PC-9 (cell line): ENCODE measurements at regions not wholly inside any gene's neighbourhood (a gene's known extent, or its start where the extent isn't known, plus 50 kb on each side); places are given as distances from the start of the nearest gene placed in this dataset.
A peak's percentile ranks its signal among the peaks of the same experiment; 100 is the strongest.

Experiments
- BruUV-seq: library from RNA; stranded (reverse); fragments of 400-500 nt; replicated peaks from 2 replicates; lab custom pipeline; 2021; lab: Mats Ljungman, UMichigan
- CTCF ChIA-PET: fragments of 300-600 bp; sonication (Branson Sonifier 250); formaldehyde crosslinking; loops from one replicate; lab custom pipeline; 2022; ENCODE audit warnings: antibody characterized with exemption; lab: Charles Lee
- POLR2A ChIA-PET: fragments of 300-600 bp; sonication (Branson Sonifier 250); formaldehyde crosslinking; loops from one replicate; lab custom pipeline; 2022; ENCODE audit warnings: antibody characterized with exemption; ENCODE audit not compliant: unreplicated experiment; lab: Charles Lee
- DNase-seq, 2 experiments: peaks; one replicate each; pipeline versions ENCODE4 v3.0.0 to v3.0.0-alpha.2; 2015 to 2022; ENCODE audit warnings: mixed read lengths in 1 of 2
- H2AFZ ChIP-seq: fragments of 200-600 bp; sonication (generic); 2 replicates; pipeline ENCODE4 v1.8.1; 2017; ENCODE audit warnings: antibody characterized with exemption
- H3F3A ChIP-seq: fragments of 200-600 bp; sonication (generic); 2 replicates; pipeline ENCODE4 v1.8.1; 2017; ENCODE audit warnings: antibody characterized with exemption, mild to moderate bottlenecking, low read depth; ENCODE audit not compliant: insufficient read depth
- H3K27ac ChIP-seq: fragments of 200-600 bp; sonication (generic); 2 replicates; pipeline ENCODE4 v1.6.1; 2016; ENCODE audit warnings: mixed run types
- H3K27me3 ChIP-seq: fragments of 200-600 bp; sonication (generic); 2 replicates; pipeline ENCODE4 v1.6.1; 2016; ENCODE audit warnings: low read depth, mixed run types; ENCODE audit not compliant: insufficient read depth
- H3K36me3 ChIP-seq: fragments of 200-600 bp; sonication (generic); 2 replicates; pipeline ENCODE4 v1.6.1; 2016; ENCODE audit warnings: low read depth, mixed run types
- H3K4me1 ChIP-seq: fragments of 200-600 bp; sonication (generic); replicated peaks from 2 replicates; pipeline ENCODE4 v1.6.1; 2016; ENCODE audit warnings: mixed run types; ENCODE audit not compliant: insufficient read depth
- H3K4me2 ChIP-seq: fragments of 200-600 bp; sonication (generic); 2 replicates; pipeline ENCODE4 v1.6.1; 2017; ENCODE audit warnings: mixed run types
- H3K4me3 ChIP-seq: fragments of 200-600 bp; sonication (generic); 2 replicates; pipeline ENCODE4 v1.6.1; 2016; ENCODE audit warnings: mixed run types
- H3K79me2 ChIP-seq: fragments of 200-600 bp; sonication (generic); 2 replicates; pipeline ENCODE4 v1.6.1; 2017; ENCODE audit warnings: low read depth, mixed run types
- H3K9me2 ChIP-seq: fragments of 200-600 bp; sonication (generic); 2 replicates; pipeline ENCODE4 v1.8.1; 2017; ENCODE audit warnings: mild to moderate bottlenecking; ENCODE audit not compliant: insufficient read depth
- H3K9me3 ChIP-seq: fragments of 200-600 bp; sonication (generic); 2 replicates; pipeline ENCODE4 v1.8.1; 2016; ENCODE audit warnings: low read depth; ENCODE audit not compliant: insufficient read depth
- H4K20me1 ChIP-seq: fragments of 200-600 bp; sonication (generic); 2 replicates; pipeline ENCODE4 v1.8.1; 2017; ENCODE audit not compliant: insufficient read depth
- CTCF ChIP-seq: fragments of 200-600 bp; sonication (generic); conservative IDR thresholded peaks from 2 replicates; pipeline ENCODE4 v1.6.1; 2017; ENCODE audit warnings: mixed run types, antibody characterized with exemption, mild to moderate bottlenecking, moderate library complexity
- EZH2 ChIP-seq: fragments of 200-600 bp; sonication (generic); IDR thresholded peaks from 2 replicates; pipeline ENCODE4 v1.8.0; 2017; ENCODE audit warnings: antibody characterized with exemption, low read depth
- intact Hi-C: fragments of 100-400 bp; cut with micrococcal nuclease; formaldehyde crosslinking; loops from one replicate; pipeline ENCODE4 v1.10.0; 2022; ENCODE audit not compliant: unreplicated experiment

- CTCF ChIA-PET, result no interaction called here
- H3F3A ChIP-seq, result peaks cover 33% of the 10 kb centered on the region
- no TSS peak for BruUV-seq
- intact Hi-C loops, result no loop called here
- no peak overlapping the region for H2AFZ ChIP-seq
- H3K27me3 ChIP-seq, result no peaks in the 10 kb centered on the region
- H3K4me3 ChIP-seq, result no peak overlapping the region
- H3K79me2 ChIP-seq, result no peaks in the 10 kb centered on the region
- H3K4me1 ChIP-seq, result peaks cover 41% of the 10 kb centered on the region
- no peaks in the 10 kb centered on the region for H3K9me3 ChIP-seq
- H4K20me1 ChIP-seq, result no peaks in the 10 kb centered on the region
- no peaks in the 10 kb centered on the region for H3K36me3 ChIP-seq
- peak overlapping the region; percentile 58 for H3K4me2 ChIP-seq
- H3K27ac ChIP-seq, result peak overlapping the region; percentile 69
- DNase-seq, result peak in 1 of 2 experiments; percentile 71
- POLR2A ChIA-PET, result no interaction called here
- TF ChIP-seq CTCF (no peak), EZH2 (no peak)
- no peaks in the 10 kb centered on the region for H3K9me2 ChIP-seq
Observed at GRCh38 chr1:114032271-114033215, 53.3 kb downstream of the OLFML3 start.

GRCh38 chr1:114033216-114033706 lies 54.0 kb downstream of the OLFML3 start:
- Histone ChIP-seq H3F3A (peaks cover 33% of the 10 kb centered on the region), H3K36me3 (no peaks in the 10 kb centered on the region), H2AFZ (no peak overlapping the region), H4K20me1 (no peaks in the 10 kb centered on the region), H3K4me2 (peak overlapping the region; percentile 58), H3K9me3 (no peaks in the 10 kb centered on the region), H3K4me3 (no peak overlapping the region; the same call in 1 of the 2 replicates), H3K79me2 (no peaks in the 10 kb centered on the region), H3K27me3 (no peaks in the 10 kb centered on the region), H3K9me2 (no peaks in the 10 kb centered on the region), H3K4me1 (peaks cover 48% of the 10 kb centered on the region), H3K27ac (peak overlapping the region; percentile 69)
- ChIA-PET CTCF (no interaction called here), POLR2A (interaction anchor here (0.7 kb wide), 1 partner anchor 402 kb away, joined by 8 read pairs; no protein-coding TSS in a partner anchor)
- DNase-seq, result peak in 1 of 2 experiments; percentile 58
- intact Hi-C loops, result no loop called here
- no TSS peak for BruUV-seq
- TF ChIP-seq CTCF (peak; percentile 83), EZH2 (no peak)

GRCh38 chr1:114033961-114034360 lies 54.7 kb downstream of the OLFML3 start:
- Histone ChIP-seq H3K9me2 (no peaks in the 10 kb centered on the region), H3K9me3 (no peaks in the 10 kb centered on the region), H2AFZ (no peak overlapping the region), H3K4me3 (no peak overlapping the region; the same call in 1 of the 2 replicates), H3F3A (peaks cover 33% of the 10 kb centered on the region), H3K79me2 (no peaks in the 10 kb centered on the region), H3K4me1 (peaks cover 55% of the 10 kb centered on the region), H4K20me1 (no peaks in the 10 kb centered on the region), H3K36me3 (no peaks in the 10 kb centered on the region), H3K27me3 (no peaks in the 10 kb centered on the region), H3K27ac (peak overlapping the region; percentile 69), H3K4me2 (peak overlapping the region; percentile 58)
- TF ChIP-seq EZH2, result no peak
- TF ChIP-seq CTCF, result no peak
- ChIA-PET POLR2A (interaction anchor here (0.7 kb wide), 1 partner anchor 401 kb away, joined by 8 read pairs; no protein-coding TSS in a partner anchor), CTCF (no interaction called here)
- DNase-seq, result peak in 1 of 2 experiments; percentile 96
- no TSS peak for BruUV-seq
- intact Hi-C loops, result no loop called here
